GM12875 (cell line): ENCODE measurements at regions not wholly inside any gene's neighbourhood (a gene's known extent, or its start where the extent isn't known, plus 50 kb on each side); places are given as distances from the start of the nearest gene placed in this dataset.

Experiments used
- H3K4me3 ChIP-seq: one replicate; pipeline ENCODE4 v1.5.1; 2011; ENCODE audit warnings: low read depth, low read length, control low read depth
- CTCF ChIP-seq: IDR thresholded peaks from 2 replicates; pipeline ENCODE4 v1.5.1; 2011; ENCODE audit warnings: low read depth, mild to moderate bottlenecking, control low read depth, inconsistent platforms, low read length, moderate library complexity, borderline replicate concordance; ENCODE audit not compliant: insufficient read depth

GRCh38 chr13:84211048-84211447 is 328.8 kb upstream of the SLITRK1 start:
- no peak overlapping the region for H3K4me3 ChIP-seq
- no peak for TF ChIP-seq CTCF

- H3K4me3 ChIP-seq, result no peak overlapping the region
- TF ChIP-seq CTCF, result no peak
These were observed 326.1 kb upstream of the SLITRK1 start for GRCh38 chr13:84208246-84208910.

- TF ChIP-seq CTCF, result no peak
- no peak overlapping the region for H3K4me3 ChIP-seq
These were observed 325.2 kb upstream of the SLITRK1 start for GRCh38 chr13:84207509-84207908.

GRCh38 chr13:84200971-84201370 is 318.7 kb upstream of the SLITRK1 start:
- no peak for TF ChIP-seq CTCF
- no peak overlapping the region for H3K4me3 ChIP-seq

GRCh38 chr13:84192125-84192524 is 309.9 kb upstream of the SLITRK1 start:
- H3K4me3 ChIP-seq, result no peak overlapping the region
- no peak for TF ChIP-seq CTCF

GRCh38 chr13:84191139-84191538 is 308.9 kb upstream of the SLITRK1 start:
- H3K4me3 ChIP-seq, result no peak overlapping the region
- no peak for TF ChIP-seq CTCF

GRCh38 chr13:84187626-84188025 is 305.4 kb upstream of the SLITRK1 start:
- no peak overlapping the region for H3K4me3 ChIP-seq
- TF ChIP-seq CTCF, result no peak
